Kidney capillary endothelial cell (primary cell): ENCODE measurements at regions not wholly inside any gene's neighbourhood (a gene's known extent, or its start where the extent isn't known, plus 50 kb on each side); places are given as distances from the start of the nearest gene placed in this dataset.
"Not testable (repeated sequence)": the region's sequence is repeated elsewhere in the genome, so short reads cannot be mapped to it uniquely, and the experiment has no call there.

Experiments used
- DNase-seq: peaks from one replicate; pipeline ENCODE4 v3.0.0-alpha.2; 2018; ENCODE audit warnings: low spot score

GRCh38 chr3:101913168-101913567, 63.9 kb downstream of the NFKBIZ start:
- no peak for DNase-seq

- not testable (repeated sequence) for DNase-seq
Observed at GRCh38 chr3:101917761-101918160, 68.4 kb downstream of the NFKBIZ start.

GRCh38 chr3:101922151-101922725, 72.9 kb downstream of the NFKBIZ start:
- not testable (repeated sequence) for DNase-seq

GRCh38 chr3:101924621-101925020, 75.3 kb downstream of the NFKBIZ start:
- DNase-seq: not testable (repeated sequence)

- DNase-seq: not testable (repeated sequence)
Observed at GRCh38 chr3:101925124-101925523, 75.8 kb downstream of the NFKBIZ start.

GRCh38 chr3:101925564-101925963, 76.2 kb downstream of the NFKBIZ start:
- no peak for DNase-seq

- DNase-seq: peak; percentile 71
Observed at GRCh38 chr3:101926594-101927105, 77.3 kb downstream of the NFKBIZ start.

GRCh38 chr3:101928890-101929289, 79.6 kb downstream of the NFKBIZ start:
- DNase-seq: peak; percentile 88

- DNase-seq: no peak
Observed at GRCh38 chr3:101931081-101931480, 81.8 kb downstream of the NFKBIZ start.

- no peak for DNase-seq
Observed at GRCh38 chr3:101932326-101933068, 83.2 kb downstream of the NFKBIZ start.

GRCh38 chr3:101936419-101937356, 87.4 kb downstream of the NFKBIZ start:
- DNase-seq: peak; percentile 82

GRCh38 chr3:101938262-101938847, 89.0 kb downstream of the NFKBIZ start:
- DNase-seq: no peak

GRCh38 chr3:101939361-101940049, 90.2 kb downstream of the NFKBIZ start:
- no peak for DNase-seq

- DNase-seq: peak; percentile 95
Observed at GRCh38 chr3:101940521-101941317, 91.4 kb downstream of the NFKBIZ start.

GRCh38 chr3:101941318-101942040, 92.2 kb downstream of the NFKBIZ start:
- no peak for DNase-seq

GRCh38 chr3:101942356-101942755, 93.0 kb downstream of the NFKBIZ start:
- DNase-seq: no peak

- no peak for DNase-seq
Observed at GRCh38 chr3:101943029-101943428, 93.7 kb downstream of the NFKBIZ start.

- no peak for DNase-seq
Observed at GRCh38 chr3:101944308-101944707, 95.0 kb downstream of the NFKBIZ start.

- DNase-seq: no peak
Observed at GRCh38 chr3:101945980-101946379, 96.7 kb downstream of the NFKBIZ start.

- no peak for DNase-seq
Observed at GRCh38 chr3:101946906-101947305, 97.6 kb downstream of the NFKBIZ start.
